ENCODE measurements at regions not wholly inside any gene's neighbourhood (a gene's known extent, or its start where the extent isn't known, plus 50 kb on each side); places are given as distances from the start of the nearest gene placed in this dataset.

- Histone ChIP-seq H3K4me3 (IDR thresholded peaks at IDR 0.05; ENCODE audit: insufficient read depth, low read depth, low read length) (no peak overlapping the region), H4K20me1 (ENCODE audit: insufficient read depth) (no peaks in the 10 kb centered on the region), H2AFZ (ENCODE audit: low read depth) (no peak overlapping the region), H3K9ac (no peak overlapping the region), H3K4me1 (ENCODE audit: low read depth, poor library complexity, severe bottlenecking) (no peaks in the 10 kb centered on the region), H3K36me3 (ENCODE audit: insufficient read depth) (no peaks in the 10 kb centered on the region), H3K4me2 (no peak overlapping the region), H3K27ac (no peak overlapping the region), H3K27me3 (ENCODE audit: insufficient read depth, low read depth) (no peaks in the 10 kb centered on the region), H3K79me2 (ENCODE audit: insufficient read depth, low read depth) (no peaks in the 10 kb centered on the region)
- TF ChIP-seq, protein P1, sequence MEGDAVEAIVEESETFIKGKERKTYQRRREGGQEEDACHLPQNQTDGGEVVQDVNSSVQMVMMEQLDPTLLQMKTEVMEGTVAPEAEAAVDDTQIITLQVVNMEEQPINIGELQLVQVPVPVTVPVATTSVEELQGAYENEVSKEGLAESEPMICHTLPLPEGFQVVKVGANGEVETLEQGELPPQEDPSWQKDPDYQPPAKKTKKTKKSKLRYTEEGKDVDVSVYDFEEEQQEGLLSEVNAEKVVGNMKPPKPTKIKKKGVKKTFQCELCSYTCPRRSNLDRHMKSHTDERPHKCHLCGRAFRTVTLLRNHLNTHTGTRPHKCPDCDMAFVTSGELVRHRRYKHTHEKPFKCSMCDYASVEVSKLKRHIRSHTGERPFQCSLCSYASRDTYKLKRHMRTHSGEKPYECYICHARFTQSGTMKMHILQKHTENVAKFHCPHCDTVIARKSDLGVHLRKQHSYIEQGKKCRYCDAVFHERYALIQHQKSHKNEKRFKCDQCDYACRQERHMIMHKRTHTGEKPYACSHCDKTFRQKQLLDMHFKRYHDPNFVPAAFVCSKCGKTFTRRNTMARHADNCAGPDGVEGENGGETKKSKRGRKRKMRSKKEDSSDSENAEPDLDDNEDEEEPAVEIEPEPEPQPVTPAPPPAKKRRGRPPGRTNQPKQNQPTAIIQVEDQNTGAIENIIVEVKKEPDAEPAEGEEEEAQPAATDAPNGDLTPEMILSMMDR (conservative IDR thresholded peaks at IDR 0.05; ENCODE audit: low read depth, low read length), result no peak
Measured at GRCh38 chr5:29261213-29261612, 1932.3 kb upstream of the CDH6 start.

GRCh38 chr5:29252390-29252789 is 1941.1 kb upstream of the CDH6 start:
- TF ChIP-seq, protein P1 (conservative IDR thresholded peaks at IDR 0.05; ENCODE audit: low read depth, low read length), result no peak
- Histone ChIP-seq H3K9ac (no peak overlapping the region), H3K4me2 (no peak overlapping the region), H3K4me3 (IDR thresholded peaks at IDR 0.05; ENCODE audit: insufficient read depth, low read depth, low read length) (no peak overlapping the region), H3K27ac (no peak overlapping the region), H3K36me3 (ENCODE audit: insufficient read depth) (no peaks in the 10 kb centered on the region), H3K4me1 (ENCODE audit: low read depth, poor library complexity, severe bottlenecking) (no peaks in the 10 kb centered on the region), H2AFZ (ENCODE audit: low read depth) (no peak overlapping the region), H4K20me1 (ENCODE audit: insufficient read depth) (no peaks in the 10 kb centered on the region), H3K27me3 (ENCODE audit: insufficient read depth, low read depth) (no peaks in the 10 kb centered on the region), H3K79me2 (ENCODE audit: insufficient read depth, low read depth) (no peaks in the 10 kb centered on the region)

- Histone ChIP-seq H2AFZ (ENCODE audit: low read depth) (no peak overlapping the region), H3K4me2 (no peak overlapping the region), H3K4me3 (IDR thresholded peaks at IDR 0.05; ENCODE audit: insufficient read depth, low read depth, low read length) (no peak overlapping the region), H3K79me2 (ENCODE audit: insufficient read depth, low read depth) (no peaks in the 10 kb centered on the region), H3K27me3 (ENCODE audit: insufficient read depth, low read depth) (no peaks in the 10 kb centered on the region), H4K20me1 (ENCODE audit: insufficient read depth) (no peaks in the 10 kb centered on the region), H3K4me1 (ENCODE audit: low read depth, poor library complexity, severe bottlenecking) (no peaks in the 10 kb centered on the region), H3K9ac (no peak overlapping the region), H3K36me3 (ENCODE audit: insufficient read depth) (no peaks in the 10 kb centered on the region), H3K27ac (no peak overlapping the region)
- TF ChIP-seq, protein P1 (conservative IDR thresholded peaks at IDR 0.05; ENCODE audit: low read depth, low read length), result no peak
Measured at GRCh38 chr5:29247346-29248028, 1946.0 kb upstream of the CDH6 start.

DNA sequence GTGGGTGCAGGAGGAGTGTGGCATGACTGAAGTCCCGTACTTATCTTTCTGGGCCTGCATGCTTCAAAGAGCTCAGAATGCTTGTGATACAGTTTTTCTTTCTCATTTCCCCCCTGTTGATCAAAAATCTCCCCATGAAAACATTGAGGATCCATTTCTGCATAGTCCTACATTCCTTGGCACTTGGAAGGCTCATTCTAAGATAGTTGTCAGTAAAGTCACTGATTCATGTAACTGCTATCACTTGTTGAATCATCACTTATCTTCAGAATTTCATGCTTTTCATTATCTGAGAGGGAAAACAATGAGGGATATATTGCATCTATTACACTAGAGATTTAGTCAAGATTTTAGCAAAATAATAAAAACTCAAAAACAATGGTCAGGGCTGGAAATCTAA is 1953.1 kb upstream of the CDH6 start:
- Histone ChIP-seq H3K79me2 (ENCODE audit: insufficient read depth, low read depth) (no peaks in the 10 kb centered on the region), H3K4me1 (ENCODE audit: low read depth, poor library complexity, severe bottlenecking) (no peaks in the 10 kb centered on the region), H3K27ac (no peak overlapping the region), H3K4me3 (IDR thresholded peaks at IDR 0.05; ENCODE audit: insufficient read depth, low read depth, low read length) (no peak overlapping the region), H3K36me3 (ENCODE audit: insufficient read depth) (no peaks in the 10 kb centered on the region), H2AFZ (ENCODE audit: low read depth) (no peak overlapping the region), H4K20me1 (ENCODE audit: insufficient read depth) (no peaks in the 10 kb centered on the region), H3K4me2 (no peak overlapping the region), H3K9ac (no peak overlapping the region), H3K27me3 (ENCODE audit: insufficient read depth, low read depth) (no peaks in the 10 kb centered on the region)
- TF ChIP-seq, protein P1 (conservative IDR thresholded peaks at IDR 0.05; ENCODE audit: low read depth, low read length), result no peak
